ENCODE measurements at regions not wholly inside any gene's neighbourhood (a gene's known extent, or its start where the extent isn't known, plus 50 kb on each side); places are given as distances from the start of the nearest gene placed in this dataset.
"Not testable (repeated sequence)": the region's sequence is repeated elsewhere in the genome, so short reads cannot be mapped to it uniquely, and the experiment has no call there.

DNA sequence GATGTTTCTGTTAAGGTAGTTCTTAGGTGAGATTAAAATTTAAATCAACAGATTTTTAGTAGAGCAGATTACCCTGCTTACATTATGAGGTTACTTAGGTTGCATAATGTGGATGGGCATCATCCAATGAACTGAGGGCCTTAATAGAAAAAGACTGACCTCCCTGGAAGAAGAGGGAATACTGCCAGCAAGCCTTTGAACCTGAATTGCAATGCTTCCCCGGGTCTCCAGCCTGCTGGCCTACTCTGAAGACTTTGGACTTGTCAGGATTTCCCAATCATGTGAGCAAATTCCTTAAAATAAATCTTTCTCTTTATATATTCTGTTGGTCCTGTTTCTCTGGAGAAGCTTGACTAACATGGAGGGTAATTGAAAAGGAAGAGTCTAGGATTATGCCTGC is 542.1 kb upstream of the ARRDC3 start:
- H3K4me3 ChIP-seq: no peak overlapping the region
- no peaks in the 10 kb centered on the region for H3K27me3 ChIP-seq
- ATAC-seq (peak; percentile 67 to 93 (median 83)), DNase-seq (peak in 2 of 3 donors; percentile 53 to 58)
- 10% methylated on average over 1 of the region's 1 CpG for WGBS (ENCODE audit: insufficient coverage, low coverage, low lambda C conversion rate, missing lambda C conversion rate)
- no peaks in the 10 kb centered on the region for H3K36me3 ChIP-seq
- TF ChIP-seq, protein P1, sequence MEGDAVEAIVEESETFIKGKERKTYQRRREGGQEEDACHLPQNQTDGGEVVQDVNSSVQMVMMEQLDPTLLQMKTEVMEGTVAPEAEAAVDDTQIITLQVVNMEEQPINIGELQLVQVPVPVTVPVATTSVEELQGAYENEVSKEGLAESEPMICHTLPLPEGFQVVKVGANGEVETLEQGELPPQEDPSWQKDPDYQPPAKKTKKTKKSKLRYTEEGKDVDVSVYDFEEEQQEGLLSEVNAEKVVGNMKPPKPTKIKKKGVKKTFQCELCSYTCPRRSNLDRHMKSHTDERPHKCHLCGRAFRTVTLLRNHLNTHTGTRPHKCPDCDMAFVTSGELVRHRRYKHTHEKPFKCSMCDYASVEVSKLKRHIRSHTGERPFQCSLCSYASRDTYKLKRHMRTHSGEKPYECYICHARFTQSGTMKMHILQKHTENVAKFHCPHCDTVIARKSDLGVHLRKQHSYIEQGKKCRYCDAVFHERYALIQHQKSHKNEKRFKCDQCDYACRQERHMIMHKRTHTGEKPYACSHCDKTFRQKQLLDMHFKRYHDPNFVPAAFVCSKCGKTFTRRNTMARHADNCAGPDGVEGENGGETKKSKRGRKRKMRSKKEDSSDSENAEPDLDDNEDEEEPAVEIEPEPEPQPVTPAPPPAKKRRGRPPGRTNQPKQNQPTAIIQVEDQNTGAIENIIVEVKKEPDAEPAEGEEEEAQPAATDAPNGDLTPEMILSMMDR (IDR thresholded peaks at IDR 0.05): no peak
- TF ChIP-seq POLR2A (IDR thresholded peaks at IDR 0.05): no peak
- H3K9me3 ChIP-seq: no peaks in the 10 kb centered on the region
- H3K27ac ChIP-seq: peak overlapping the region in 1 of 3 donors; percentile 38
- peaks cover 0 to 15% (median 0%) of the 10 kb centered on the region in 4 donors for H3K4me1 ChIP-seq
- intact Hi-C loops (cut with DNase I): no loop called here

DNA sequence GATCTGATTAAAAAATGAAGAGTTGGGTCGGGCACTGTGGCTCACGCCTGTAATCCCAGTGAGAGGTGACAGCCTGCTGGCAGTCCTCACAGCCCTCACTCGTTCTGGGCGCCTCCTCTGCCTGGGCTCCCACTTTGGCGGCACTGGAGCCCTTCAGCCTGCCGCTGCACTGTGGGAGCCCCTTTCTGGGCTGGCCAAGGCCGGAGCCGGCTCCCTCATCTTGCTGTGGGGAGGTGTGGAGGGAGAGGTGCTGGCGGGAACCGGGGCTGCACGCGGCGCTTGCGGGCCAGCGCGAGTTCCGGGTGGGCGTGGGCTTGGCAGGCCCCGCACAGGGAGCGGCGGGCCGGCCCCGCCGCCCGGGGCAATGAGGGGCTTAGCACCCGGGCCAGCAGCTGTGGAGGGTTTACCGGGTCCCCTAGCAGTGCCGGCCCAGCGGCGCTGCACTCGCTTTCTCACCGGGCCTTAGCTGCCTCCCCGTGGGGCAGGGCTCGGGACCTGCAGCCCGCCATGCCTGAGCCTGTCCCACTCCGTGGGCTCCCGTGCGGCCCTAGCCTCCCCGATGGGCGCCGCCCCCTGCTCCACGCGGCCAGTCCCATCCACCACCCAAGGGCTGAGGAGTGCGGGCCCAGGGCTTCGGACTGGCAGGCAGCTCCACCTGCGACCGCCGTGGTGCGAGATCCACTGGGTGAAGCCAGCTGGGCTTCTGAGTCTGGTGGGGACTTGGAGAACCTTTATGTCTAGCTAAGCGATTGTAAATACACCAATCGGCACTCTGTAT is 534.1 kb upstream of the ARRDC3 start:
- intact Hi-C loops (cut with DNase I); ATAC-seq; H3K36me3 ChIP-seq; H3K9me3 ChIP-seq; H3K27me3 ChIP-seq; H3K27ac ChIP-seq; H3K4me3 ChIP-seq; H3K4me1 ChIP-seq: not testable (repeated sequence)
- WGBS (ENCODE audit: insufficient coverage, low coverage, low lambda C conversion rate, missing lambda C conversion rate): 67% methylated on average over 4 of the region's 51 CpGs
- DNase-seq: peak in 1 of 3 donors; percentile 48

DNA sequence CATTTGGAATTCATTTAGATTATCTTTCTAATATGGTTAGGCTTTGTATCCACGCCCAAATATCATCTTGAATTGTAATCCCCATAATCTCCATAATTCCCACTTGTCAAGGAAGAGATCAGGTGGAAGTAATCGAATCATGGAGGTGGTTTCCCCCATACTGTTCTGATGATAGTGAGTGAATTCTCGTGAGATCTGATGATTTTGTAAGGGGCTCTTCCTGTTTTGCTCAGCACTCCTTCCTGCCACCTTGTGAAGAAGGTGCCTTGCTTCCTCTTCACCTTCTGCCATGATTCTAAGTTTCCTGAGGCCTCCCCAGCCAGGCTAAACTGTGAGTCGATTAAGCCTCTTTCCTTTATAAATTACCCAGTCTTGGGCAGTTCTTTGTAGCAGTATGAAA is 527.5 kb upstream of the ARRDC3 start:
- WGBS (ENCODE audit: insufficient coverage, low coverage, low lambda C conversion rate, missing lambda C conversion rate): 72% methylated on average over 4 of the region's 4 CpGs
- Histone ChIP-seq H3K4me1 (no peaks in the 10 kb centered on the region), H3K9me3 (no peaks in the 10 kb centered on the region)

DNA sequence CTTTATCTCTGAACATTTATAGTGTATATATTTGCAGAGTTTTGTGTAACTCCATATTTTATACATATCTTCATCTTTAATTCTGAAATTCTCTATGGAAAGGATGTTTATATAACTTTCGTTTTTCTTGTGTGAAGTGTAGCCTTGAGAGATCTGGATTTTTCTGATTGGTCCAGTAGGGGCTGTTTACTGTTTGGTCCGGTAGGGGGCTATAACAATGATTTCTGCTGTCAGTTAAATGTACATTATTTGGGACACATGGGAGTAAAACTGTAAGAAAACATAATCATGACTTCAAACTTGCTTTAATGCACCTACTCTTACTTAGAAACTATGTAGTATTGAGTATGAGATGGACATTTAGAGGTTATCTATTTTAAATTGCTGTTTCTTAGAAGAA is 527.1 kb upstream of the ARRDC3 start:
- DNase-seq: no peak
- no peaks in the 10 kb centered on the region for H3K4me1 ChIP-seq
- H3K4me3 ChIP-seq: no peak overlapping the region
- WGBS (ENCODE audit: insufficient coverage, low coverage, low lambda C conversion rate, missing lambda C conversion rate): 39% methylated on average over 2 of the region's 2 CpGs
- no peaks in the 10 kb centered on the region for H3K27me3 ChIP-seq
- TF ChIP-seq, protein P1 (IDR thresholded peaks at IDR 0.05): no peak
- TF ChIP-seq POLR2A (IDR thresholded peaks at IDR 0.05): no peak
- H3K36me3 ChIP-seq: no peaks in the 10 kb centered on the region
- H3K27ac ChIP-seq: no peak overlapping the region
- ATAC-seq: no peak
- no peaks in the 10 kb centered on the region for H3K9me3 ChIP-seq
- intact Hi-C loops (cut with DNase I): no loop called here

More for the DNA sequence above, 527.5 kb upstream of the ARRDC3 start:
- DNase-seq: no peak
- H3K36me3 ChIP-seq: no peaks in the 10 kb centered on the region
- no peak overlapping the region for H3K4me3 ChIP-seq
- no peak for ATAC-seq
- H3K27ac ChIP-seq: no peak overlapping the region
- TF ChIP-seq POLR2A (IDR thresholded peaks at IDR 0.05): no peak
- TF ChIP-seq, protein P1 (IDR thresholded peaks at IDR 0.05): no peak
- intact Hi-C loops (cut with DNase I): no loop called here
- no peaks in the 10 kb centered on the region for H3K27me3 ChIP-seq

DNA sequence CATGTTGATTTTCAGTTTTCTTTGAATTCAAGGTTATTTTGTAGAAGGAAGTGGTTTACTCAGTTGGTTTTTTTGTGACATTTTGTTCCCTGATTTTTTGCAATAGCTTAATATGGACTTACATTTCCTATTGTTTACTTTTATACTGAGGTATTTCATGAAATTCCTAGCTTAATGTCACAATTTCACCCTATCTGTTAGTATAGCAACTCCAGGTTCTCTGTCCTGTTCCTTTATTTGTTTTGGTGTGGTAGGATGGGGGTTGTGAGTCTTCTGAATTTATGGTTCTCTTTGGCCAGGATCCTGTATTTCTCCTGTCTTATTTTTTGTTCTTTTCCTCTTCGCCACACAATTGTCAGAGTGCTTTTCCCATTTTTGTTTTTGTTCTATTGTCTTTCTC is 523.4 kb upstream of the ARRDC3 start:
- Histone ChIP-seq H3K27ac (no peak overlapping the region), H3K36me3 (no peaks in the 10 kb centered on the region), H3K4me1 (no peaks in the 10 kb centered on the region), H3K9me3 (no peaks in the 10 kb centered on the region), H3K4me3 (no peak overlapping the region), H3K27me3 (no peaks in the 10 kb centered on the region)
- ATAC-seq (no peak), DNase-seq (no peak)
- 33% methylated on average over 1 of the region's 1 CpG for WGBS (ENCODE audit: insufficient coverage, low coverage, low lambda C conversion rate, missing lambda C conversion rate)
- intact Hi-C loops (cut with DNase I): no loop called here
- no peak for TF ChIP-seq POLR2A (IDR thresholded peaks at IDR 0.05)
- TF ChIP-seq, protein P1 (IDR thresholded peaks at IDR 0.05): no peak
